Endodermal cell (in vitro differentiated cells): ENCODE measurements at regions not wholly inside any gene's neighbourhood (a gene's known extent, or its start where the extent isn't known, plus 50 kb on each side); places are given as distances from the start of the nearest gene placed in this dataset.

Experiments
- DNase-seq: peaks from one replicate; pipeline ENCODE4 v3.0.0-alpha.2; 2017
- H3K27ac ChIP-seq: 2 replicates; pipeline ENCODE4 v1.5.1; 2013; ENCODE audit warnings: mild to moderate bottlenecking, low read depth, low read length, moderate library complexity
- H3K27me3 ChIP-seq: 2 replicates; pipeline ENCODE4 v1.6.1; 2013; ENCODE audit warnings: mild to moderate bottlenecking, low read length, moderate library complexity; ENCODE audit not compliant: insufficient read depth, control insufficient read depth, poor library complexity, severe bottlenecking
- H3K36me3 ChIP-seq: 2 replicates; pipeline ENCODE4 v1.7.0; 2013; ENCODE audit warnings: mild to moderate bottlenecking, low read length, moderate library complexity; ENCODE audit not compliant: control insufficient read depth, insufficient read depth
- H3K4me1 ChIP-seq: one replicate; pipeline ENCODE4 v1.7.0; 2013; ENCODE audit warnings: low read length; ENCODE audit not compliant: control insufficient read depth, insufficient read depth
- H3K4me3 ChIP-seq: 2 replicates; pipeline ENCODE4 v1.5.1; 2013; ENCODE audit warnings: mild to moderate bottlenecking, low read length, moderate library complexity
- H3K9ac ChIP-seq: 2 replicates; pipeline ENCODE4 v1.6.1; 2013; ENCODE audit warnings: mild to moderate bottlenecking, low read length, moderate library complexity; ENCODE audit not compliant: poor library complexity, severe bottlenecking; ENCODE audit errors: extremely low read depth
- H3K9me3 ChIP-seq: 2 replicates; pipeline ENCODE4 v1.6.1; 2013; ENCODE audit warnings: mild to moderate bottlenecking, low read length, moderate library complexity; ENCODE audit not compliant: control insufficient read depth
- H3K27ac Mint-ChIP-seq: 2 replicates; pipeline ENCODE4 v1.8.0; 2020; ENCODE audit warnings: mixed read lengths
- H3K27me3 Mint-ChIP-seq: 2 replicates; pipeline ENCODE4 v1.8.0; 2021; ENCODE audit warnings: mild to moderate bottlenecking, mixed read lengths; ENCODE audit not compliant: insufficient read depth
- H3K36me3 Mint-ChIP-seq: 2 replicates; pipeline ENCODE4 v1.8.0; 2020; ENCODE audit warnings: low read depth, mixed read lengths
- H3K4me1 Mint-ChIP-seq: 2 replicates; pipeline ENCODE4 v1.8.0; 2020; ENCODE audit warnings: mixed read lengths
- H3K4me3 Mint-ChIP-seq: 2 replicates; pipeline ENCODE4 v1.8.0; 2020; ENCODE audit warnings: mild to moderate bottlenecking, moderate library complexity, mixed read lengths
- H3K9me3 Mint-ChIP-seq: 2 replicates; pipeline ENCODE4 v1.8.0; 2020; ENCODE audit warnings: mild to moderate bottlenecking, mixed read lengths
- CTCF ChIP-seq: fragments of 200-600 bp; sonication (generic); conservative IDR thresholded peaks from 2 replicates; pipeline ENCODE4 v1.5.0; 2021; ENCODE audit warnings: antibody characterized with exemption, mild to moderate bottlenecking
- WGBS, 2 experiments: methylation state at CpG; one replicate each; pipeline versions ENCODE4 v1.1.5 to v1.1.7; 2013; ENCODE audit warnings: missing lambda C conversion rate in 2 of 2, mixed read lengths in 1 of 2; ENCODE audit not compliant: insufficient coverage in 1 of 2, insufficient read length in 1 of 2; 5-methylcytosine and 5-hydroxymethylcytosine counted together

GRCh38 chr2:204152616-204153015 is 216.1 kb downstream of the ICOS start:
- no peaks in the 10 kb centered on the region for H3K36me3 ChIP-seq
- no peak overlapping the region for H3K4me3 ChIP-seq
- peaks cover 4% of the 10 kb centered on the region for H3K4me1 ChIP-seq
- H3K4me3 Mint-ChIP-seq = no peak overlapping the region
- H3K9me3 ChIP-seq = peaks cover 3% of the 10 kb centered on the region
- H3K36me3 Mint-ChIP-seq = no peaks in the 10 kb centered on the region
- no peak overlapping the region for H3K27ac Mint-ChIP-seq
- 82 to 91% methylated on average over 3 of the region's 3 CpGs for WGBS, 2 experiments
- no peak overlapping the region for H3K27ac ChIP-seq
- no peaks in the 10 kb centered on the region for H3K27me3 ChIP-seq
- no peak for DNase-seq
- no peak overlapping the region for H3K9ac ChIP-seq
- H3K9me3 Mint-ChIP-seq = peaks cover 4% of the 10 kb centered on the region
- peaks cover 6% of the 10 kb centered on the region for H3K4me1 Mint-ChIP-seq
- no peaks in the 10 kb centered on the region for H3K27me3 Mint-ChIP-seq
- no peak for TF ChIP-seq CTCF

- TF ChIP-seq CTCF = no peak
- DNase-seq = no peak
- no peak overlapping the region for H3K27ac Mint-ChIP-seq
- H3K27me3 Mint-ChIP-seq = no peaks in the 10 kb centered on the region
- H3K9ac ChIP-seq = no peak overlapping the region
- no peaks in the 10 kb centered on the region for H3K36me3 Mint-ChIP-seq
- no peaks in the 10 kb centered on the region for H3K36me3 ChIP-seq
- H3K9me3 Mint-ChIP-seq = peaks cover 14% of the 10 kb centered on the region
- peaks cover 6% of the 10 kb centered on the region for H3K4me1 Mint-ChIP-seq
- H3K9me3 ChIP-seq = peaks cover 9% of the 10 kb centered on the region
- no peaks in the 10 kb centered on the region for H3K27me3 ChIP-seq
- peaks cover 4% of the 10 kb centered on the region for H3K4me1 ChIP-seq
- 96% methylated on average over 3 of the region's 3 CpGs; no CpG with 5 or more reads in 1 of the 2 experiments for WGBS, 2 experiments
- H3K27ac ChIP-seq = no peak overlapping the region
- H3K4me3 ChIP-seq = no peak overlapping the region
- H3K4me3 Mint-ChIP-seq = no peak overlapping the region
Measured at GRCh38 chr2:204154863-204155262, 218.3 kb downstream of the ICOS start.

DNA sequence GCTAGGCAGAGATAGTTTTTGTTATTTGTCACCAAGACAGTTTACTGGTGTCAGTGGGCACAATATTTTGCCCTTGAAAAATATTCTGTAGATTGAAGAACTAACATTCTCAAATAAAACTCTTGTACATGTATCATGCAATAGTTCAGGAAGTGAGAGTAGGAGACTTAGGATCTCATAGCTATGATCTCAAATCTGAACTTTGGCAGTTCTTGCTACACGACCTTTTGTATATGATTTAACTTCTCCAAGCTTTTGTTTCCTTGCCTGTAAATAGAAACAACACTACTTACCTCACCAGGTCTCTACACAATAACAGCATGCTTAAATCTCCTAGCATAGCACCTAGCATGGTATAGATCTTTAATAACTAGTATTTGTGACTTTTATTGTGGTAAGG is 219.9 kb downstream of the ICOS start:
- H3K36me3 ChIP-seq = no peaks in the 10 kb centered on the region
- Mint-ChIP-seq H3K27me3 (no peaks in the 10 kb centered on the region), H3K27ac (no peak overlapping the region), H3K9me3 (peaks cover 14% of the 10 kb centered on the region), H3K4me3 (no peak overlapping the region), H3K4me1 (peaks cover 3% of the 10 kb centered on the region), H3K36me3 (no peaks in the 10 kb centered on the region)
- DNase-seq = no peak
- peaks cover 4% of the 10 kb centered on the region for H3K4me1 ChIP-seq
- H3K9ac ChIP-seq = no peak overlapping the region
- TF ChIP-seq CTCF = no peak
- H3K27ac ChIP-seq = no peak overlapping the region
- peaks cover 9% of the 10 kb centered on the region for H3K9me3 ChIP-seq
- WGBS, 2 experiments = 69% methylated on average over 1 of the region's 1 CpG; no CpG with 5 or more reads in 1 of the 2 experiments
- H3K27me3 ChIP-seq = no peaks in the 10 kb centered on the region
- no peak overlapping the region for H3K4me3 ChIP-seq
